CD8-positive, alpha-beta memory T cell (primary cell): ENCODE measurements at regions not wholly inside any gene's neighbourhood (a gene's known extent, or its start where the extent isn't known, plus 50 kb on each side); places are given as distances from the start of the nearest gene placed in this dataset.

ENCODE experiments used
- CTCF ChIA-PET: fragments of 350-600 bp; sonication (Branson Sonifier 250); formaldehyde crosslinking; loops from one replicate; lab custom pipeline; 2021; ENCODE audit warnings: antibody characterized with exemption; lab: Charles Lee
- POLR2A ChIA-PET: fragments of 350-600 bp; sonication (Branson Sonifier 250); formaldehyde crosslinking; loops from one replicate; lab custom pipeline; 2021; ENCODE audit warnings: antibody characterized with exemption; lab: Charles Lee
- DNase-seq, 5 donors: peaks; one replicate each; pipeline versions ENCODE4 v3.0.0 to v3.0.0-alpha.2; 2020 to 2022; ENCODE audit warnings: mixed read lengths in 1 of 5
- H3K27ac ChIP-seq: one replicate; pipeline ENCODE4 v1.7.0; 2013; ENCODE audit warnings: low read depth, mild to moderate bottlenecking, low read length, moderate library complexity
- H3K27me3 ChIP-seq: 2 replicates; pipeline ENCODE4 v1.7.0; 2013; ENCODE audit warnings: low read length, mild to moderate bottlenecking; ENCODE audit not compliant: insufficient read depth, poor library complexity, severe bottlenecking
- H3K36me3 ChIP-seq: 2 replicates; pipeline ENCODE4 v1.7.0; 2013; ENCODE audit warnings: mild to moderate bottlenecking, low read length, moderate library complexity; ENCODE audit not compliant: insufficient read depth
- H3K4me1 ChIP-seq: 2 replicates; pipeline ENCODE4 v1.7.0; 2013; ENCODE audit warnings: mild to moderate bottlenecking, low read length, moderate library complexity; ENCODE audit not compliant: insufficient read depth
- H3K4me3 ChIP-seq: 2 replicates; pipeline ENCODE4 v1.7.0; 2013; ENCODE audit warnings: mild to moderate bottlenecking, low read length
- H3K9me3 ChIP-seq: 2 replicates; pipeline ENCODE4 v1.7.0; 2013; ENCODE audit warnings: mild to moderate bottlenecking, low read length
- H3K27ac Mint-ChIP-seq, 8 donors: one replicate each; pipeline ENCODE4 v1.8.0; 2020 to 2021; ENCODE audit warnings: mixed read lengths in 8 of 8, mild to moderate bottlenecking in 6 of 8, inconsistent platforms in 3 of 8, moderate library complexity in 3 of 8
- H3K27me3 Mint-ChIP-seq, 2 donors: one replicate each; pipeline ENCODE4 v1.8.0; 2020 to 2021; ENCODE audit warnings: mixed read lengths in 2 of 2, mild to moderate bottlenecking in 1 of 2, moderate library complexity in 1 of 2
- H3K36me3 Mint-ChIP-seq, 3 donors: one replicate each; pipeline ENCODE4 v1.8.0; 2020 to 2021; ENCODE audit warnings: mixed read lengths in 3 of 3, inconsistent platforms in 1 of 3, mild to moderate bottlenecking in 1 of 3
- H3K4me1 Mint-ChIP-seq, 3 donors: one replicate each; pipeline ENCODE4 v1.8.0; 2020 to 2021; ENCODE audit warnings: mixed read lengths in 3 of 3, inconsistent platforms in 1 of 3, mild to moderate bottlenecking in 1 of 3
- H3K4me3 Mint-ChIP-seq, 7 donors: one replicate each; pipeline ENCODE4 v1.8.0; 2020 to 2021; ENCODE audit warnings: mixed read lengths in 7 of 7, mild to moderate bottlenecking in 6 of 7, moderate library complexity in 4 of 7, inconsistent platforms in 2 of 7
- H3K9me3 Mint-ChIP-seq, 5 donors: one replicate each; pipeline ENCODE4 v1.8.0; 2020 to 2022; ENCODE audit warnings: mixed read lengths in 5 of 5, mild to moderate bottlenecking in 3 of 5, moderate library complexity in 2 of 5, inconsistent platforms in 1 of 5

DNA sequence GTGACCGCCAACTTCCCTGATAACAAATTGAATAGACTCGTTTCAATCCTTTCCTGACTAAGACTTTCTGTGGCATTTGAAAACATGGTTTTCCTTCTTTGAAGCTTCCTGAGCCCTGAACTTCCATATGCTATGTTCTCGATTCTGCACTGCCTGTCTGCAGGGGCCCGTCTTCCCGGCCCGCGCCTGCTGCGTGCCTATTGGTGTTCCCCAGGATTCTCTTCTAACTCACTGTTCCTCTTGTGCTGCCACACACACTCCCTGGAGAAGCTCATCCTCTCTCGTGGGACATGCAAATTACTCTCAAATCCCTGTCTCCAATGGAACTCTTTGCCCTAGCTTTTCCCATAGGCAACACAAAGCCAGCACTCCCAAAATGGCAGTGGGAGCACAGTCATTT, 262.9 kb upstream of the GATB start:
- ChIA-PET POLR2A (no interaction called here), CTCF (no interaction called here)
- no peak overlapping the region for H3K4me3 Mint-ChIP-seq
- no peak overlapping the region for H3K4me3 ChIP-seq
- peaks cover 0 to 3% (median 0%) of the 10 kb centered on the region in 3 donors for H3K4me1 Mint-ChIP-seq
- peaks cover 18% of the 10 kb centered on the region for H3K4me1 ChIP-seq
- no peaks in the 10 kb centered on the region for H3K9me3 ChIP-seq
- no peak overlapping the region for H3K27ac Mint-ChIP-seq
- H3K36me3 ChIP-seq, result no peaks in the 10 kb centered on the region
- no peak for DNase-seq
- no peaks in the 10 kb centered on the region for H3K27me3 Mint-ChIP-seq
- H3K36me3 Mint-ChIP-seq, result no peaks in the 10 kb centered on the region
- no peaks in the 10 kb centered on the region for H3K27me3 ChIP-seq
- no peak overlapping the region for H3K27ac ChIP-seq
- no peaks in the 10 kb centered on the region for H3K9me3 Mint-ChIP-seq

DNA sequence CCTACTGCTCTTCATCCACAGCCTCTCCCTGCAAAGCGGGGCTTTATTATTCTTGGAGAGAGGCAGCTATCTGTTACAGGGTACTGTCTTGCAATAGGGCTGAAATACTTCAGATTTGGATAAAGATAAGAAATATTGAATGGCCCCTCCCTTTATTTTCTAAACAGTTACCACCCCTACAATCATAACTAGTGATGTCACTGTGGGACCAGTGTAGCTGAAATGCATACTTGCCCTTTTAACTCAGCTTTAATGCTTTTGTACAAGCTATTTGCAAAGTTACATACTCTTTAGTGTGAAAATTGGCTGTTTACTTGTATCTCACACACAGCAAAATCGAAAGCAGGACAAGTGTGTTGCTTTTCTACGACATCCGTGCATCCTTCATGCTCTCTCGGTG, 261.7 kb upstream of the GATB start:
- Mint-ChIP-seq H3K36me3 (no peaks in the 10 kb centered on the region), H3K27ac (no peak overlapping the region), H3K4me1 (peaks cover 0 to 3% (median 0%) of the 10 kb centered on the region in 3 donors), H3K4me3 (no peak overlapping the region), H3K27me3 (no peaks in the 10 kb centered on the region), H3K9me3 (no peaks in the 10 kb centered on the region)
- CTCF ChIA-PET, result interaction anchor here (0.9 kb wide), 1 partner anchor 19 kb away, joined by 3 read pairs; no protein-coding TSS in a partner anchor
- H3K4me1 ChIP-seq, result peaks cover 18% of the 10 kb centered on the region
- H3K27ac ChIP-seq, result no peak overlapping the region
- no peak for DNase-seq
- H3K4me3 ChIP-seq, result no peak overlapping the region
- no peaks in the 10 kb centered on the region for H3K9me3 ChIP-seq
- no peaks in the 10 kb centered on the region for H3K27me3 ChIP-seq
- H3K36me3 ChIP-seq, result no peaks in the 10 kb centered on the region
- POLR2A ChIA-PET, result no interaction called here

DNA sequence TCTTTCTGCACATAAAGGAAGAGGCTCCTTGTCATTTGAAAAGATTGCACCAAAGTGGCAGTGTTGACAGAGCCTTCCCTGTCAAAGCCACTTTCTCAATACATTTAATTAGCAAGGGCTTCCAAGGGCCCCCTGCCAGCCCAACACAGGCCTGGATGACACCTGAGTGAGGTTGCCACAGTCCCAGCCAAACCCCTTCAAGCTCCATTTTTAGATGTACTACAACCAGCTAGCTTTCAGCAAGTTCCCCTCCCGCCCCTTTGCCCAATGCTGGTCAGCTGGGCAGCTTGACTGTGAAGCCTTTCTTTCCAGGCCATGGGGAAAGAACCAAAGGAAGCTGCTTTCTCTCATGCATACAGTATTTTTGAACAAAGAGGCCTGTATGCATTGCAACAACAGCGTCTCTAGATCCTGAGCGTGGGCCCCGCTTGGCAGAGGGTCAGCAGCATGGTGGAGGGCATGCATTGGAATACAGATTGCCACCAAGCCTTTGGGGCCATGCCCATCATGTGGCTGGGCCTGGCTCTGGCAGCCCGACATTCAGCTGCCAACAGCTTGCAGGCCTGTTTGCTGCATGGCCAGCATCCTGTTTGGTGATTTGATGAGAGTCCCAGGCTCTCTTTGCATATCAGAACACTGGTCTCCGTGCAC, 261.1 kb upstream of the GATB start:
- peaks cover 0 to 3% (median 0%) of the 10 kb centered on the region in 3 donors for H3K4me1 Mint-ChIP-seq
- ChIA-PET POLR2A (no interaction called here), CTCF (interaction anchor here (0.9 to 1.4 kb wide), 3 partner anchors 9 to 25 kb away, joined by 3 read pairs; no protein-coding TSS in a partner anchor)
- H3K9me3 Mint-ChIP-seq, result no peaks in the 10 kb centered on the region
- Histone ChIP-seq H3K4me1 (peaks cover 18% of the 10 kb centered on the region), H3K27ac (no peak overlapping the region), H3K4me3 (no peak overlapping the region), H3K9me3 (no peaks in the 10 kb centered on the region), H3K36me3 (no peaks in the 10 kb centered on the region), H3K27me3 (no peaks in the 10 kb centered on the region)
- no peak overlapping the region for H3K4me3 Mint-ChIP-seq
- DNase-seq, result no peak
- no peaks in the 10 kb centered on the region for H3K36me3 Mint-ChIP-seq
- peak overlapping the region in 1 of 8 donors; percentile 16 for H3K27ac Mint-ChIP-seq
- no peaks in the 10 kb centered on the region for H3K27me3 Mint-ChIP-seq

DNA sequence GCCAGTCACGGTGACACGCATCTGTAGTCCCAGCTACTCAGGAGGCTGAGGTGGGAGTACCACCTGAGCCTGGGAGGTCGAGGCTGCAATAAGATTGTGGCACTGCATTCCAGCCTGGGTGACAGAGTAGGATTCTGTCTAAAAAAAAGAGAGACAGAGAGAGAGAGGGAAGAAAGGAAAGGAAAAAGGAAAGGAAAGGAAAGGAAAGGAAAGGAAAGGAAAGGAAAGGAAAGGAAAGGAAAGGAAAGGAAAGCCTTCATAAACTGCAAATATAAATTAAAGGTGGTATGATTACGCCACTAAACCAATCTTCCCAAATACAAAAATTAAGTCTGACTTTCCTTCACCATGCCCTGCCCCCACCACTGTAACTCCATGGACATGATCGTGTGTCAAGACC, 259.3 kb upstream of the GATB start:
- H3K4me3 ChIP-seq, result no peak overlapping the region
- Mint-ChIP-seq H3K27ac (no peak overlapping the region), H3K9me3 (no peaks in the 10 kb centered on the region), H3K27me3 (no peaks in the 10 kb centered on the region), H3K36me3 (no peaks in the 10 kb centered on the region), H3K4me1 (peaks cover 3 to 8% (median 4%) of the 10 kb centered on the region in 3 donors), H3K4me3 (no peak overlapping the region)
- H3K4me1 ChIP-seq, result peaks cover 14% of the 10 kb centered on the region
- ChIA-PET POLR2A (no interaction called here), CTCF (no interaction called here)
- no peaks in the 10 kb centered on the region for H3K27me3 ChIP-seq
- H3K9me3 ChIP-seq, result no peaks in the 10 kb centered on the region
- H3K27ac ChIP-seq, result no peak overlapping the region
- DNase-seq, result no peak
- no peaks in the 10 kb centered on the region for H3K36me3 ChIP-seq

DNA sequence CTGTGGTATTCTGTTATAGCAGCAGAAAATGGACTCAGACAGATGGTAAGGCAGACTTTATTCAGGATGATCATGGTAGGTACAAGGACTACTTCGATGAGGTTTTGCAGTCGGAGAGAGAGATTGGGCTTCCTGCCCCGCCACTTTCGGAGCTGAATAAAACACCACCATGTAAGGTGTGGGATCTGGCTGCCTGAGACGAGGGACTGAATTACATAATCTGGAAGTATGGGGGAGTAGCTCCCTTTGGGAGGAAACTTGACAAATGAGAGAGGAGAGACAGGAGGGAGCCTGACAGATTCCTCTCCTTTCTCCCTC, 255.5 kb upstream of the GATB start:
- Mint-ChIP-seq H3K4me3 (peak overlapping the region in 1 of 7 donors; percentile 65), H3K4me1 (peaks cover 31 to 41% (median 40%) of the 10 kb centered on the region in 3 donors), H3K27ac (no peak overlapping the region), H3K36me3 (no peaks in the 10 kb centered on the region), H3K27me3 (no peaks in the 10 kb centered on the region), H3K9me3 (peaks cover 0 to 3% (median 0%) of the 10 kb centered on the region in 5 donors)
- Histone ChIP-seq H3K9me3 (no peaks in the 10 kb centered on the region), H3K27me3 (no peaks in the 10 kb centered on the region), H3K4me3 (no peak overlapping the region), H3K36me3 (no peaks in the 10 kb centered on the region), H3K4me1 (peaks cover 25% of the 10 kb centered on the region), H3K27ac (no peak overlapping the region)
- ChIA-PET CTCF (no interaction called here), POLR2A (no interaction called here)
- DNase-seq, result no peak

DNA sequence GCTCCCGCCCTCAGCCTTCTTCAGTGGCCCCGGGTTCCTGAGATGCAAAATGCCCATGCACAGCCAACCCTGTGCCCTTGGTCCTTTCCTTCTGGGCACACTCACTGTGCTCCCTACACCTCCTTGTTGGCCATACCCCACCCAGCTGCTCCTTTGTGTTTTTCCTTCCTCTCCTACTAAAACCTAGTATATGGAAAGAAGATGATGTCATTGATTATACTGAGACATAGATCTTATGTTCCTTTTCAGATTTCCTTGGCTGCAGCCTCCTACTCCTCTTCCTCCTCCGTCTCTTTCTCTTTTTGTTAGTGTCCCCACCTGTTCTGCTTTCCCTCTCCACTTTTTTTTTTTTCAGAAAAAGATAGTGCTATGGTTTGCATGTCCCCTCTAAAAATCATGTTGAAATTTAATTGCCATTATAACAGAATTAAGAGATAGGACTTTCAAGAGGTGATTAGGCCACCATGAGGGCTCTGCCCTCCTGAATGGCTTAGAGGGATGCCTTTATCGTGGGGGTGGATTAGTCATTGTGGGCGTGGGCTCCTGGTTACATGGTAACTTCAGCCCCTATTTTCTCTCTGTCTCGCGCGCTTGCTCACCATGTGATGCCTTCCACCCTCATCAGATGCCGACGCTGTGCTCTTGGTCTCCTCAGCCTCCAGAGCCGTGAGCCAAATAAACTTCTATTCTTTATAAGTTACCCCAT, 254.9 kb upstream of the GATB start:
- Mint-ChIP-seq H3K27ac (peak overlapping the region in 1 of 8 donors; percentile 58), H3K9me3 (peaks cover 0 to 3% (median 0%) of the 10 kb centered on the region in 5 donors), H3K4me3 (peak overlapping the region in 1 of 7 donors; percentile 65), H3K36me3 (peaks cover 0 to 2% (median 0%) of the 10 kb centered on the region in 3 donors), H3K27me3 (no peaks in the 10 kb centered on the region), H3K4me1 (peaks cover 36 to 46% (median 45%) of the 10 kb centered on the region in 3 donors)
- Histone ChIP-seq H3K4me3 (no peak overlapping the region), H3K27me3 (no peaks in the 10 kb centered on the region), H3K4me1 (peaks cover 30% of the 10 kb centered on the region), H3K27ac (no peak overlapping the region), H3K36me3 (no peaks in the 10 kb centered on the region), H3K9me3 (no peaks in the 10 kb centered on the region)
- POLR2A ChIA-PET, result no interaction called here
- no peak for DNase-seq
- CTCF ChIA-PET, result no interaction called here

DNA sequence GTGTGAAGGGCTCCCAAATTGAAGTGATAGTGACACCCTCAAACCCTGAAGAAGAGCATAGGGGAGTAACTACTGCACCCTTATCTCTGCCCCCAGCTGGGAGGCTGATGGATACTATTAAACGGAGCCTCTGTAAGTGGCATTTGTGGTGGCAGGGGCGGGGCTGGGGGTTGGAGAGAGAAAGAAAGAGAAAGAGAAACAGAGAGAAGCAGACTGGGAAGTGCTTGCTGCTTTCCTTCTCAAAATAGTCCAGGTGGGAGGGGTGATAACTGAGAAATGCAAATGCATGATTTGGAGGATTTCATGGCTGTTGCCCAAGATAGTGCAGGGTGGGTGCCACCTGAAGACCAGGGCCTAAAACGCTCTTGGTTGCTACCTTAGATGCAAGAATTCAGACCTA, 253.5 kb upstream of the GATB start:
- Mint-ChIP-seq H3K27me3 (no peaks in the 10 kb centered on the region), H3K4me3 (peak overlapping the region in 6 of 7 donors; percentile 54 to 88 (median 63)), H3K36me3 (peaks cover 0 to 3% (median 0%) of the 10 kb centered on the region in 3 donors), H3K4me1 (peaks cover 45 to 60% (median 60%) of the 10 kb centered on the region in 3 donors), H3K9me3 (peaks cover 0 to 3% (median 0%) of the 10 kb centered on the region in 5 donors), H3K27ac (peak overlapping the region; percentile 36 to 87 (median 76))
- ChIA-PET CTCF (no interaction called here), POLR2A (no interaction called here)
- Histone ChIP-seq H3K27me3 (no peaks in the 10 kb centered on the region), H3K4me1 (peaks cover 42% of the 10 kb centered on the region), H3K4me3 (no peak overlapping the region), H3K27ac (no peak overlapping the region), H3K9me3 (no peaks in the 10 kb centered on the region), H3K36me3 (no peaks in the 10 kb centered on the region)
- peak in 4 of 5 donors; percentile 8 to 54 (median 24) for DNase-seq

DNA sequence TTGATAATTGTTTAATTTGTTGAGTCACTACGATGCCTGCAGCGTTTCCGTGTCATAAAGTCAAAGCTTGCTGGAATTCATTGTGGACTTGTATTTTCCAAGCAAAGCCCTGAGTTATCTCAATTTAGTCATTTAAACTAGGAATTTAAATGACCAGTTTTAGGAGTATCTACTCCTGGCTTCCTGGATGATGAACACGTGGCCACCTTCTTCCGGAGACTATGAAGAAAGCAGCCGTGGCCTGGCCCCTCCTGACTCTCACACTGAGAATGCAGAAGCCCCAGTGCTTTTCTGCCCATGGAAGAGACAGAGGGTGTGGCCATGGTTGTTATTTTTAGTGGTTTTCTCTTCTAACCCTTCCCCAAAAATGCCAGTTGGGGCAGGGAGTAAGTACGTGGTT, 250.7 kb upstream of the GATB start:
- H3K27me3 ChIP-seq, result no peaks in the 10 kb centered on the region
- H3K36me3 Mint-ChIP-seq, result peaks cover 0 to 3% (median 1%) of the 10 kb centered on the region in 3 donors
- H3K9me3 ChIP-seq, result no peaks in the 10 kb centered on the region
- H3K9me3 Mint-ChIP-seq, result peaks cover 0 to 3% (median 2%) of the 10 kb centered on the region in 5 donors
- POLR2A ChIA-PET, result no interaction called here
- no peak for DNase-seq
- peaks cover 49 to 63% (median 62%) of the 10 kb centered on the region in 3 donors for H3K4me1 Mint-ChIP-seq
- no peak overlapping the region for H3K4me3 ChIP-seq
- no peaks in the 10 kb centered on the region for H3K36me3 ChIP-seq
- no peak overlapping the region for H3K4me3 Mint-ChIP-seq
- peak overlapping the region in 6 of 8 donors; percentile 64 to 96 (median 73) for H3K27ac Mint-ChIP-seq
- H3K27me3 Mint-ChIP-seq, result peaks cover 0 to 1% of the 10 kb centered on the region in 2 donors
- CTCF ChIA-PET, result no interaction called here
- H3K27ac ChIP-seq, result no peak overlapping the region
- peaks cover 42% of the 10 kb centered on the region for H3K4me1 ChIP-seq
